ENCODE measurements at regions not wholly inside any gene's neighbourhood (a gene's known extent, or its start where the extent isn't known, plus 50 kb on each side); places are given as distances from the start of the nearest gene placed in this dataset.

- no peak for TF ChIP-seq CTCF (IDR thresholded peaks at IDR 0.05; ENCODE audit: partially characterized antibody, unreplicated experiment)
- Mint-ChIP-seq H3K4me1 (ENCODE audit: low read depth, unreplicated experiment) (no peaks in the 10 kb centered on the region), H3K4me3 (ENCODE audit: unreplicated experiment) (no peak overlapping the region), H3K9me3 (ENCODE audit: unreplicated experiment) (no peaks in the 10 kb centered on the region), H3K27me3 (ENCODE audit: unreplicated experiment) (no peaks in the 10 kb centered on the region), H3K27ac (ENCODE audit: unreplicated experiment) (no peak overlapping the region), H3K36me3 (ENCODE audit: unreplicated experiment) (peaks cover 7% of the 10 kb centered on the region)
- DNase-seq: no peak
These were observed 566.3 kb upstream of the GRAMD2B start for GRCh38 chr5:125856949-125857348.

GRCh38 chr5:125863579-125863978 lies 559.6 kb upstream of the GRAMD2B start:
- H3K4me3 Mint-ChIP-seq (ENCODE audit: unreplicated experiment): no peak overlapping the region
- no peaks in the 10 kb centered on the region for H3K9me3 Mint-ChIP-seq (ENCODE audit: unreplicated experiment)
- no peak for TF ChIP-seq CTCF (IDR thresholded peaks at IDR 0.05; ENCODE audit: partially characterized antibody, unreplicated experiment)
- H3K36me3 Mint-ChIP-seq (ENCODE audit: unreplicated experiment): no peaks in the 10 kb centered on the region
- no peaks in the 10 kb centered on the region for H3K4me1 Mint-ChIP-seq (ENCODE audit: low read depth, unreplicated experiment)
- no peak for DNase-seq
- H3K27ac Mint-ChIP-seq (ENCODE audit: unreplicated experiment): no peak overlapping the region
- no peaks in the 10 kb centered on the region for H3K27me3 Mint-ChIP-seq (ENCODE audit: unreplicated experiment)

- H3K27me3 Mint-ChIP-seq (ENCODE audit: unreplicated experiment): no peaks in the 10 kb centered on the region
- H3K27ac Mint-ChIP-seq (ENCODE audit: unreplicated experiment): no peak overlapping the region
- no peak for DNase-seq
- H3K4me3 Mint-ChIP-seq (ENCODE audit: unreplicated experiment): no peak overlapping the region
- TF ChIP-seq CTCF (IDR thresholded peaks at IDR 0.05; ENCODE audit: partially characterized antibody, unreplicated experiment): no peak
- H3K36me3 Mint-ChIP-seq (ENCODE audit: unreplicated experiment): no peaks in the 10 kb centered on the region
- H3K4me1 Mint-ChIP-seq (ENCODE audit: low read depth, unreplicated experiment): peaks cover 3% of the 10 kb centered on the region
- H3K9me3 Mint-ChIP-seq (ENCODE audit: unreplicated experiment): no peaks in the 10 kb centered on the region
These were observed 557.9 kb upstream of the GRAMD2B start for GRCh38 chr5:125865166-125865815.

GRCh38 chr5:125868036-125868435 lies 555.2 kb upstream of the GRAMD2B start:
- H3K9me3 Mint-ChIP-seq (ENCODE audit: unreplicated experiment): no peaks in the 10 kb centered on the region
- no peak for DNase-seq
- no peak overlapping the region for H3K27ac Mint-ChIP-seq (ENCODE audit: unreplicated experiment)
- no peak for TF ChIP-seq CTCF (IDR thresholded peaks at IDR 0.05; ENCODE audit: partially characterized antibody, unreplicated experiment)
- no peaks in the 10 kb centered on the region for H3K27me3 Mint-ChIP-seq (ENCODE audit: unreplicated experiment)
- peaks cover 5% of the 10 kb centered on the region for H3K4me1 Mint-ChIP-seq (ENCODE audit: low read depth, unreplicated experiment)
- no peak overlapping the region for H3K4me3 Mint-ChIP-seq (ENCODE audit: unreplicated experiment)
- no peaks in the 10 kb centered on the region for H3K36me3 Mint-ChIP-seq (ENCODE audit: unreplicated experiment)

GRCh38 chr5:125870256-125870655 lies 553.0 kb upstream of the GRAMD2B start:
- no peak for TF ChIP-seq CTCF (IDR thresholded peaks at IDR 0.05; ENCODE audit: partially characterized antibody, unreplicated experiment)
- peak overlapping the region; percentile 2 for H3K4me3 Mint-ChIP-seq (ENCODE audit: unreplicated experiment)
- H3K27me3 Mint-ChIP-seq (ENCODE audit: unreplicated experiment): no peaks in the 10 kb centered on the region
- no peak for DNase-seq
- H3K4me1 Mint-ChIP-seq (ENCODE audit: low read depth, unreplicated experiment): peaks cover 5% of the 10 kb centered on the region
- no peaks in the 10 kb centered on the region for H3K36me3 Mint-ChIP-seq (ENCODE audit: unreplicated experiment)
- no peaks in the 10 kb centered on the region for H3K9me3 Mint-ChIP-seq (ENCODE audit: unreplicated experiment)
- peak overlapping the region; percentile 65 for H3K27ac Mint-ChIP-seq (ENCODE audit: unreplicated experiment)

Measured in glutamatergic neuron (in vitro differentiated cells).